COLO668 (cell line): ENCODE measurements at regions not wholly inside any gene's neighbourhood (a gene's known extent, or its start where the extent isn't known, plus 50 kb on each side); places are given as distances from the start of the nearest gene placed in this dataset.
"Not testable (repeated sequence)": the region's sequence is repeated elsewhere in the genome, so short reads cannot be mapped to it uniquely, and the experiment has no call there.

ENCODE experiments used
- DNase-seq: peaks from one replicate; lab custom pipeline; 2025; ENCODE audit not compliant: unreplicated experiment; lab: John Stamatoyannopoulos, UW

GRCh38 chr5:103389357-103389756 lies 130.8 kb downstream of the MACIR start:
- no peak for DNase-seq

- DNase-seq: no peak
Observed at GRCh38 chr5:103385722-103386121, 127.2 kb downstream of the MACIR start.

- DNase-seq: not testable (repeated sequence)
Observed at GRCh38 chr5:103377638-103378037, 119.1 kb downstream of the MACIR start.

GRCh38 chr5:103375863-103376591 lies 117.5 kb downstream of the MACIR start:
- DNase-seq: no peak

- no peak for DNase-seq
Observed at GRCh38 chr5:103375350-103375749, 116.8 kb downstream of the MACIR start.

- no peak for DNase-seq
Observed at GRCh38 chr5:103374473-103374963, 116.0 kb downstream of the MACIR start.

- DNase-seq: peak; percentile 3
Observed at GRCh38 chr5:103373597-103374472, 115.3 kb downstream of the MACIR start.

- peak; percentile 25 for DNase-seq
Observed at GRCh38 chr5:103371046-103371607, 112.6 kb downstream of the MACIR start.

- DNase-seq: no peak
Observed at GRCh38 chr5:103369125-103370120, 110.9 kb downstream of the MACIR start.

GRCh38 chr5:103367702-103368101 lies 109.1 kb downstream of the MACIR start:
- DNase-seq: no peak

- DNase-seq: no peak
Observed at GRCh38 chr5:103366918-103367549, 108.5 kb downstream of the MACIR start.

- no peak for DNase-seq
Observed at GRCh38 chr5:103364074-103364473, 105.5 kb downstream of the MACIR start.

- DNase-seq: no peak
Observed at GRCh38 chr5:103362211-103362610, 103.6 kb downstream of the MACIR start.

GRCh38 chr5:103360475-103360874 lies 101.9 kb downstream of the MACIR start:
- no peak for DNase-seq

- DNase-seq: no peak
Observed at GRCh38 chr5:103358305-103358995, 99.9 kb downstream of the MACIR start.

- no peak for DNase-seq
Observed at GRCh38 chr5:103357636-103358035, 99.1 kb downstream of the MACIR start.

GRCh38 chr5:103356350-103357091 lies 98.0 kb downstream of the MACIR start:
- DNase-seq: no peak

- no peak for DNase-seq
Observed at GRCh38 chr5:103355579-103355978, 97.0 kb downstream of the MACIR start.

GRCh38 chr5:103354446-103354845 lies 95.9 kb downstream of the MACIR start:
- no peak for DNase-seq
